DMS79 treated with DMSO at 0.1 percent for 48 hours (cell line): ENCODE measurements at regions not wholly inside any gene's neighbourhood (a gene's known extent, or its start where the extent isn't known, plus 50 kb on each side); places are given as distances from the start of the nearest gene placed in this dataset.

Experiments used
- DNase-seq: peaks from one replicate; lab custom pipeline; 2025; lab: John Stamatoyannopoulos, UW

- DNase-seq, result no peak
Measured at GRCh38 chr1:234701737-234702341, 91.9 kb upstream of the IRF2BP2 start.

GRCh38 chr1:234699795-234700665 lies 90.1 kb upstream of the IRF2BP2 start:
- DNase-seq, result no peak

DNA sequence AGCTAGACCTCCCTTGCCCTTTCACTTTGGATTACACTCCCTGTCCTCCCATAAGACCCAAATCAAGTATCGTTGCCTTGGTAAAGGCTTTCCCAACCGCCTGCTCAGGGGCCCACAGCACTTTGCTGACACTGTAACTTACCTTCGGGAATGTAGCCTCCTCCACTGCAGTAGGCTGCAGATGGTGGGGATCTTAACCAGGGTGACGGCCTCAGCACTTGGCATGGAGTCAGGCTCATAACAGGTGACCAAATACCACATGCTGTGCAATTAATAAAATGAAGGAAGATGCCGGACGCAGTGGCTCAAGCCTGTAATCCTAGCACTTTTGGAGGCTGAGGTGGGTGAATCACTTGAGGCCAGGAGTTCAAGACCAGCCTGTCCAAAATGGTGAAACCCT lies 88.7 kb upstream of the IRF2BP2 start:
- DNase-seq, result no peak

DNA sequence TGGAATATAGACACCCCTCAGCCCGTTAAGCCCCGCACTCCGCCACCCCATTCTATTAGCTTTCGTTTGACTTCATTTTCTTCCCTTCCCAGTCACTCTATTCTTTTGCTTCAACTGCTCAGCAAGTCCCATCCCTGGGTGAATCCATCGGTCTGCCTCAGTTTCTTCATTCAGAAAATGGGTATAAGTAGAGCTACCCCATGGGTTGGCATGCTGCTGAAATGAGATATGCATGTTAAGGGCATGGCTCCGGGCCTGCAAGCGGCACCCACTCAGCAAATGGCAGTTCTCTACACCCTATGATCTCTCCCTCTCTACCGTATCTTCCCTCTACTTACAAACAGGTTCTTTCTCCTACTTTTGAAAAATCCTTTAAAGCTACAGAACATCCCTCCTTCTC lies 87.8 kb upstream of the IRF2BP2 start:
- no peak for DNase-seq

- DNase-seq, result no peak
Measured at GRCh38 chr1:234697015-234697414, 87.0 kb upstream of the IRF2BP2 start.

DNA sequence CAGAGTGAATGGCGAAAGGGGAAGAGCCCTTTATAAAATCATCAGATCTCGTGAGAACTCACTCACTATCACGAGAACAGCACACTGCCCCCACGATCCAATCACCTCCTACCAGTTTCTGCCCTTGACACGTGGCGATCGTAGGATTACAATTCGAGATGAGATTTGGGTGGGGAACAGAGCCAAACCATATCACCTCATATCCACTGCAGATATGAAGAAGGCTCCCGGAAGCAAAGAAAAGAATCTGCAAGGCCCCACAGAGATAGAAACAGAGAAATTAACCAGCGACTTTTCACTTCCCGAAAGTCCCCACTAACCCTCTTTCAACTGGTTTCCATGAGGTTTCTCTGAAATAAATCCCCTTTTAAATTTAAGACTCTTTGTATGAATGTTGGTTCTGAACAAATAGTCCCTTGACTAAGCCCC lies 86.2 kb upstream of the IRF2BP2 start:
- DNase-seq, result no peak

DNA sequence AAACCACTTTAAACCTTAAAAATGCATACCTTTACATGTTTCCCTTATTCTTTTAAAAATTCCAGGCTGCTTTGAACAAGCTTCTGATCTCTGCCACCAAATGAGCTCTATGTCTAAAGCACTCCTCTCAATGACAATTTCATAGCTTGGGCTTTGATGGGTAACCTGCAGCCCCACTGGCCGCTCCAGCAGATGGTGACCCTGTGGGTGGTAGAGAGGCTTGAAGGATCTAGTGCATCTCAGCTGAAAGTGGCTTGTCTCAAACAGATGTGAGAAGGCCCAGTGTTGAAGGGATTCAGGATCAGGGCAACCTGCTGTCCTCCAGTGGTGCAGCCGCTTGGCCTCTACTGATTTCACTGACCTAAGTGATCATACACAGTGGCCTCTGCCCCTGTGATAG lies 84.7 kb upstream of the IRF2BP2 start:
- no peak for DNase-seq

- DNase-seq, result no peak
Measured at GRCh38 chr1:234692966-234693580, 83.1 kb upstream of the IRF2BP2 start.

DNA sequence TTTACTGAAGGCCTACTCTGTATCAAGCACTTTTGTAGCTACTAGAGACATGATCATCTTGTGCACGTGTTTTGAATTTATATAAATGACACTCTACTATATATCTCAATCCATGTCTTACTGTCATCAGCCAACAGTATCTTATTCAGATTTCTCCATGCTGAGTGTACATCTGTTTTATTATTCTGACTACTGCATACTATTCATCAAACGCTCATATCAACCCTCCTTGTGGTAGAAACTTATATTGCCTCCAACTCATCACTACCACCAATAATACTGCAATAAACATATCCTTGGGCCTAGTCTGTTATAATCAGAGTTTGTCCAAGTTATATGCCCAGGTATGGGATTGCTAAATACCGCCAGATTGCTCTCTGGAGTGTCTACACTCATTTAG lies 81.6 kb upstream of the IRF2BP2 start:
- DNase-seq, result no peak

DNA sequence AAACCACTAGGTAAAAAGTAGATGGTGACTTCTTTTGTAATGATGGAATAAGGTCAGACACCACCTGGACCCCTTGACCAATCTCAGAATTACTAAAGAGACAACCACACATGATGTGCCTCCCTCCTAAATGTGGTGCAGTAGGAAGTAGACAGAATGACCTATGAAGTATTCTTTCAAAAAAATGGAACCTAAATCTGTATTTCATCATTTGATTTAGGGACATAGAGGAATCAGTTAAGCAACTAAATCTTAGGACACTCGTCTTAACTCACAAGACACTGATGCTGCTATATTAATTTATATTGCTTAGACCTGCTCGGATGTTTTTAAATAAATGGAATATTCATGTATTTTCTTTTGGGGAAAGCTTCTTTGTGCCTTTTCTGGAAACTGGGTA lies 80.9 kb upstream of the IRF2BP2 start:
- no peak for DNase-seq

DNA sequence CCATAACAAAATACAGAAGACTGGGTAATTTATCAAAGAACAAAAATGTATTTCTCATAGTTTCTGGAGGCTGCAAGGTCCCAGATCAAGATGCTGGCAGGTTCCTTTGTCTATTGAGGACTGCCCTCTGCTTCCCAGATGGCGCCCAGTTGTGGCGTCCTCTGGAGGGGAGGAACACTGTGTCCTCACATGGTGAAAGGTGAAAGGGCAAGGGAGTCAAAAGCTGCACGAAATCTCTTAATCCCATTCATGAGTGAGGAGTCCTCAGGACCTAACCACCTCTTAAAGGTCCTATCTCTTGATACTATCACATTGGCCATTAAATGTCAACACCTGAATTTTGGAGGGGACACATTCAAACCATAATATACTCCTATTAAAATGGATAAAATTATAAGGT lies 79.3 kb upstream of the IRF2BP2 start:
- no peak for DNase-seq

DNA sequence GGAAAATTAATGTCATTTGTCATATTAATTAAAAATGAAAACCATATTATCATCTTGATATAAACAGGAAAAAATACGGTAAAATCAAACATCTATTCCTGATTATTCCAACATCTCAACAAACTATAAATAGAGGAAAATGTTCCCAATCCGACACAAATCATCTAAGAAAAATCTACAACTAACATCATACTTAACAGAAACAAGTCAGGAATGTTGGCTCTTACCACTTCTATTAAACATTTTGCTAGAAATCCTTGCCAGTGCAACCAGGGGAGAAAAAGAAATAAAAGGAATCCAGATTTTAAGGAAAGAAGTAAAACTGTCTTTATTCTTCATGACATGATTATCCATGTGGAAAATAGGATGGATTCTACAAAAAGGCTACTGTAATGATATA lies 77.0 kb upstream of the IRF2BP2 start:
- DNase-seq, result no peak

- DNase-seq, result no peak
Measured at GRCh38 chr1:234686035-234686434, 76.1 kb upstream of the IRF2BP2 start.

GRCh38 chr1:234684856-234685255 lies 74.9 kb upstream of the IRF2BP2 start:
- no peak for DNase-seq

DNA sequence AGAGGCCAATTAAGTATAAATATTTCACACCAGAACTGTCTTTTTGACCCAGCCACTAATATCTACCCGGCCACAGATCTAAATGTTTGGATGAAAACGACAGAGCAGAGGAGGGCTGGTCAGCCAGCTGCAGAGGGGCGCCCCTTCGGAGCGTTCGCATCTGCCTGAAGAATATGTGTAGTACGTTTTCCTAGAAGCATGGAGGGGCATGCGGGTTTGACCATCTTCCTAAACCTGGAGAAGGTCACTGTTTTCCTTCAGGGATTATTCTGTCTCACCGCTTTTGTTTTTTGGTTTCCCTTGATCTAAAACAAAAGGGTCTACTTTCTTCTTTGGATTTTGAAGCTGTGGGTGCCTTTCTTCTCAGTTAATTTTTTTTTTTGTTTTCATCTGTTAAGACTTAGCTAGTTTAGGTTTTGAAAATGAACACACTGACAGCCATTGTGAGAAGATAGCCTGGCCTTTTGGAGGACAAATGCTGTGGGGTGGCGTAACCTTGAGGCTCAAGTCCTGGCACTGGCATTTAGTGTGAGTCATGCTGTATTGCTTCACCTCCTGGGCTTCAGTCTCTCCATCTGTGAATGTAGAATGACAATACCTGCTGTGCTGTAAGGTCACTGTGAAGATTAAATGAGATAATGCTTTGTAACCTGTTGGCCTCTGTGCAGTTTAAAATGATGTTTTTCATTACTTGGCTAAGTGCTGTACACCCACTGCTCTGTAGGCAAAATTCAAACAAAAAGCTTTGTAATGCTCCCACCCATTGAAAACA lies 74.1 kb upstream of the IRF2BP2 start:
- no peak for DNase-seq

DNA sequence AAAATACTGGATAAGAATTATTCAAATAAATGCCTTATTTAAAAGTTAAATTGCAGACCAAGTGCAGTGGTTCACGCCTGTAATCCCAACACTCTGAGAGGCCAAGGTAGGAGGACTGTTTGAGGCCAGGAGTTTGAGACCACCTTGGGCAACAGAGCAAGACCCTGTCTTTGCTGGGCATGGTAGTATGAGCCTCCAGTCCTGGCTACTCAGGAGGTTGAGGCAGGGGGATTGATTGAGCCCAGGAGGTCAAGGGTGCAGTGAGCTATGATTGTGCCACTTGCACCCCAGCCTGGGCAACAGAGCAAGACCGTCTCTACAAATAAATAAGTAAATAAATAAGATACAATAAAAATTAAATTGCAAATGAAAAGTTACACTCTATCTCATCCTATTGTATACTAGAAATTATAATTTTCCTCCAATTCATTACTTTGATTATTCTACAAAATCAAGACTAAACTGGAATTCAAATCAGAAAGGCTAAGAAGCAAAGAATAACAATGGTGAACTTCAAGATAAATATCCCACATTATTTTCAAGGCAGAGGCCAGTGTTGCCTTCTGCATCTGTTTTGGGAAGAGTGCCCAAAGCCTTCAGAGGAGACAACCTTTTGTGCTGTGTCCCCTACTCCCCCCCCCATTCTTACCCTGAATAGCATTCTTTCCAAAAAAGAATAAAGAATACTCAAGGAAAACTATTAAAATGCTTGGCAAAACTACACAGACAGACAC lies 73.3 kb upstream of the IRF2BP2 start:
- DNase-seq, result no peak

- DNase-seq, result no peak
Measured at GRCh38 chr1:234681990-234682389, 72.0 kb upstream of the IRF2BP2 start.

- DNase-seq, result no peak
Measured at GRCh38 chr1:234681065-234681464, 71.1 kb upstream of the IRF2BP2 start.

- DNase-seq, result no peak
Measured at GRCh38 chr1:234680331-234680904, 70.4 kb upstream of the IRF2BP2 start.

DNA sequence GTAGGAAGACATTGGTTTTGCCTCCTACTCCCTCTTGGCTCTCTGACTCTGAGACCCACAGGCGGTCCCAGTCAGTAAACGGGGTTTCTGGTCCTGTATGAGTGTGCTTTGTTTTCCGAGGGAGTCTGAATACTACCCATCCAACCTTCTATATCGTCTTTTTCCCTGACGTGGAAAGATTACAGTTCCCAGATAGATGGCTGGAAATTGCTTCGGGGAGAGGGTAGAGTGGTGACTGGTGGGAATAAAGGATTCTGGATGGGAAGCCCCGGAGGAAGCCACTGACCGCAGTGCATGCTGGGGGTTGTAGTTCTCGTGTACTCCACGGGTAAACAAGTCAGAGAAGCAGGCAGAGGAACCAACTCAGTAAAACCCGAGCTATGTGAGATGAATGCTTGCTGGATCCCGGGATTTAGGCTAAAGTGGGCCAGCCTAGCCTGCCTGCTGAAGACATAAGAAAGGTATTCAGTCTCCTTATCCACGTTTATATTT lies 66.2 kb upstream of the IRF2BP2 start:
- no peak for DNase-seq

- DNase-seq, result no peak
Measured at GRCh38 chr1:234675572-234675971, 65.6 kb upstream of the IRF2BP2 start.
